PC-3 (cell line): ENCODE measurements at regions not wholly inside any gene's neighbourhood (a gene's known extent, or its start where the extent isn't known, plus 50 kb on each side); places are given as distances from the start of the nearest gene placed in this dataset.

Experiments used
- ATAC-seq: fragments of 200-7000 bp; cut with Tn5 transposase; 2 replicates; pipeline ENCODE4 v1.9.1; 2020; ENCODE audit warnings: mild to moderate bottlenecking, moderate library complexity
- BruUV-seq: library from RNA; stranded (reverse); fragments of 400-500 nt; replicated peaks from 2 replicates; lab custom pipeline; 2021; lab: Mats Ljungman, UMichigan
- CTCF ChIA-PET: fragments of 300-600 bp; sonication (Branson Sonifier 250); formaldehyde crosslinking; loops from one replicate; lab custom pipeline; 2022; ENCODE audit warnings: antibody characterized with exemption; lab: Charles Lee
- POLR2A ChIA-PET: fragments of 300-600 bp; sonication (Branson Sonifier 250); formaldehyde crosslinking; loops from one replicate; lab custom pipeline; 2022; ENCODE audit warnings: antibody characterized with exemption; ENCODE audit not compliant: unreplicated experiment; lab: Charles Lee
- DNase-seq: peaks from one replicate; pipeline ENCODE4 v3.0.0-alpha.2; 2015
- H2AFZ ChIP-seq: fragments of 300-600 bp; sonication (generic); 2 replicates; pipeline ENCODE4 v1.6.0; 2016; ENCODE audit warnings: antibody characterized with exemption, low read length
- H3F3A ChIP-seq: fragments of 300-600 bp; sonication (generic); one replicate; pipeline ENCODE4 v1.6.0; 2017; ENCODE audit warnings: antibody characterized with exemption, low read length, control low read depth, mild to moderate bottlenecking; ENCODE audit not compliant: unreplicated experiment
- H3K27ac ChIP-seq: fragments of 300-600 bp; sonication (generic); 2 replicates; pipeline ENCODE4 v1.5.1; 2016; ENCODE audit warnings: mild to moderate bottlenecking, low read length
- H3K27me3 ChIP-seq: fragments of 300-600 bp; sonication (generic); 2 replicates; pipeline ENCODE4 v1.6.1; 2016; ENCODE audit warnings: low read length, mixed read lengths
- H3K36me3 ChIP-seq: fragments of 300-600 bp; sonication (generic); 2 replicates; pipeline ENCODE4 v1.6.1; 2016; ENCODE audit warnings: low read depth, mixed run types, low read length, mixed read lengths
- H3K4me1 ChIP-seq: fragments of 300-600 bp; sonication (generic); 2 replicates; pipeline ENCODE4 v1.5.1; 2016; ENCODE audit warnings: low read length; ENCODE audit not compliant: insufficient read depth
- H3K4me2 ChIP-seq: fragments of 300-600 bp; sonication (generic); 2 replicates; pipeline ENCODE4 v1.6.0; 2016; ENCODE audit warnings: low read length
- H3K4me3 ChIP-seq: fragments of 300-600 bp; sonication (generic); 2 replicates; pipeline ENCODE4 v1.5.1; 2016; ENCODE audit warnings: mild to moderate bottlenecking, low read length, mixed read lengths
- H3K79me2 ChIP-seq: fragments of 300-600 bp; sonication (generic); 2 replicates; pipeline ENCODE4 v1.6.1; 2017; ENCODE audit warnings: low read length, mixed read lengths
- H3K9ac ChIP-seq: fragments of 300-600 bp; sonication (generic); 2 replicates; pipeline ENCODE4 v1.6.0; 2016; ENCODE audit warnings: mild to moderate bottlenecking, low read length
- H3K9me2 ChIP-seq: fragments of 300-600 bp; sonication (generic); replicated peaks from 2 replicates; pipeline ENCODE4 v1.6.1; 2016; ENCODE audit warnings: mixed run types, low read length, mixed read lengths
- H3K9me3 ChIP-seq: fragments of 300-600 bp; sonication (generic); 2 replicates; pipeline ENCODE4 v1.6.1; 2016; ENCODE audit warnings: low read length, mixed read lengths
- H4K20me1 ChIP-seq: fragments of 300-600 bp; sonication (generic); 2 replicates; pipeline ENCODE4 v1.6.1; 2016; ENCODE audit warnings: low read length, mixed read lengths
- EZH2 ChIP-seq: fragments of 300-600 bp; sonication (generic); IDR thresholded peaks from one replicate; pipeline ENCODE4 v1.6.1; 2017; ENCODE audit warnings: antibody characterized with exemption, mild to moderate bottlenecking, low read length; ENCODE audit not compliant: unreplicated experiment
- EZH2phosphoT487 ChIP-seq: fragments of 300-600 bp; sonication (generic); IDR thresholded peaks from 2 replicates; pipeline ENCODE4 v1.6.1; 2018; ENCODE audit warnings: mild to moderate bottlenecking, antibody characterized with exemption, low read length, borderline replicate concordance
- intact Hi-C: fragments of 100-400 bp; cut with micrococcal nuclease; formaldehyde crosslinking; loops from 2 replicates; pipeline ENCODE4 v1.9.0; 2023
- TF ChIP-seq, protein P1 (sequence below): fragments of 300-600 bp; sonication (generic); conservative IDR thresholded peaks from 2 replicates; pipeline ENCODE4 v1.5.1; 2017; ENCODE audit warnings: antibody characterized with exemption, low read depth, mild to moderate bottlenecking, low read length

DNA sequence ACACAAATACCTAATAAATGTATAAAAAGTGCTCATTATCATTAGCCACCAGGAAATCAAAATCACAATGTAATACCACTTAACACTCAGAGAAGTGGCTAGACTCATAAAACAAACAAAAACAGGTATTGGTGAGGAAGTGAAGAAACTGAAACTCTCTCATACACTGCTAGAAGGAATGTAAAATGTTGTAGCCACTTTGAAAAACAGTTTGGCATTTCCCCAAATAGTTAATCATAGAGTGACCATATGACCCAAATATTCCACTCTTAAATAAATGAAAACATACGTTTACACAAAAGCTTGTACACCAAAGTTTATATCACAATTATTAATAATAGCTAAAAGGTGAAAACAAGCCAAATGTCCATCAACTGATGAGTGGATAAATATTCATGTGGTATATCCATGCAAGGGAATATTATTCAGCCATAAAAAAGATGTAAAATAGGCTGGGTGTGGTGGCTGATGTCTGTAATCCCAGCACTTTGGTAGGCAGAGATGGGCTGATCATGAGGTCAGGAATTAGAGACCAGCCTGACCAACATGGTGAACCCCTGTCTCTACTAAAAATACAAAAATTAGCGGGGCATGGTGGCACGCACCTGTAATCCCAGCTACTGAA, 86.2 kb upstream of the COL5A2 start:
- H3F3A ChIP-seq: no peaks in the 10 kb centered on the region
- no peak overlapping the region for H3K4me2 ChIP-seq
- no peaks in the 10 kb centered on the region for H3K9me2 ChIP-seq
- POLR2A ChIA-PET: no interaction called here
- H4K20me1 ChIP-seq: no peaks in the 10 kb centered on the region
- H3K9ac ChIP-seq: no peak overlapping the region
- intact Hi-C loops: no loop called here
- H3K4me1 ChIP-seq: peaks cover 25% of the 10 kb centered on the region
- no peaks in the 10 kb centered on the region for H3K79me2 ChIP-seq
- no peak overlapping the region for H2AFZ ChIP-seq
- BruUV-seq: no TSS peak
- H3K36me3 ChIP-seq: no peaks in the 10 kb centered on the region
- DNase-seq (peak; percentile 72), ATAC-seq (no peak)
- CTCF ChIA-PET: no interaction called here
- no peak overlapping the region for H3K4me3 ChIP-seq
- H3K27me3 ChIP-seq: no peaks in the 10 kb centered on the region
- no peak overlapping the region for H3K27ac ChIP-seq
- TF ChIP-seq, protein P1, sequence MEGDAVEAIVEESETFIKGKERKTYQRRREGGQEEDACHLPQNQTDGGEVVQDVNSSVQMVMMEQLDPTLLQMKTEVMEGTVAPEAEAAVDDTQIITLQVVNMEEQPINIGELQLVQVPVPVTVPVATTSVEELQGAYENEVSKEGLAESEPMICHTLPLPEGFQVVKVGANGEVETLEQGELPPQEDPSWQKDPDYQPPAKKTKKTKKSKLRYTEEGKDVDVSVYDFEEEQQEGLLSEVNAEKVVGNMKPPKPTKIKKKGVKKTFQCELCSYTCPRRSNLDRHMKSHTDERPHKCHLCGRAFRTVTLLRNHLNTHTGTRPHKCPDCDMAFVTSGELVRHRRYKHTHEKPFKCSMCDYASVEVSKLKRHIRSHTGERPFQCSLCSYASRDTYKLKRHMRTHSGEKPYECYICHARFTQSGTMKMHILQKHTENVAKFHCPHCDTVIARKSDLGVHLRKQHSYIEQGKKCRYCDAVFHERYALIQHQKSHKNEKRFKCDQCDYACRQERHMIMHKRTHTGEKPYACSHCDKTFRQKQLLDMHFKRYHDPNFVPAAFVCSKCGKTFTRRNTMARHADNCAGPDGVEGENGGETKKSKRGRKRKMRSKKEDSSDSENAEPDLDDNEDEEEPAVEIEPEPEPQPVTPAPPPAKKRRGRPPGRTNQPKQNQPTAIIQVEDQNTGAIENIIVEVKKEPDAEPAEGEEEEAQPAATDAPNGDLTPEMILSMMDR: no peak
- no peak for TF ChIP-seq EZH2
- TF ChIP-seq EZH2phosphoT487: no peak
- no peaks in the 10 kb centered on the region for H3K9me3 ChIP-seq

DNA sequence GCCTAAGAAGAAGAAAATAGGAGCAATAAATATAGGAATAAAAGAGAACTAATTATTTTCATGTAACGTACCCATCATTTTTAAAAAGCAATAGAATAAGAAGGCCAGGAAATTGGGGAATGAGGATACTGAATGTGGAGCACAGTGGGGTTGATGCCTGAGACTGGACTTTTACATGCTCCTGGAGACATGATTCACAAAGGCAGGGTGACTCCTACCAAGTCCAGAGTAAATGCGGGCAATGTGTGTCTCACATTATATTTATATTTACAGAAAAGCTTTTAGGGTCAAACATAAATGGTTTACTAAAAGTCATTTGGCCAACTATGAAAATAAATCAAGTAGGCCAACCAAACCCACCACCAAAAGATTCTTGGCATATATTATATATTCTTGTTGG, 87.9 kb upstream of the COL5A2 start:
- H3K27ac ChIP-seq: 0 out of 2 replicates have a peak overlapping the region, but pooled peaks have one; percentile 23
- ChIA-PET CTCF (no interaction called here), POLR2A (no interaction called here)
- peaks cover 11% of the 10 kb centered on the region; the same call in 1 of the 2 replicates for H3K4me1 ChIP-seq
- BruUV-seq: no TSS peak
- no peaks in the 10 kb centered on the region for H3K9me3 ChIP-seq
- intact Hi-C loops: no loop called here
- H2AFZ ChIP-seq: no peak overlapping the region
- H3F3A ChIP-seq: no peaks in the 10 kb centered on the region
- no peak overlapping the region for H3K9ac ChIP-seq
- no peaks in the 10 kb centered on the region for H3K36me3 ChIP-seq
- no peaks in the 10 kb centered on the region for H3K9me2 ChIP-seq
- TF ChIP-seq EZH2phosphoT487 (no peak), EZH2 (no peak)
- TF ChIP-seq, protein P1: no peak
- ATAC-seq (peak; percentile 46; the same call in 1 of the 2 replicates), DNase-seq (no peak)
- H3K27me3 ChIP-seq: no peaks in the 10 kb centered on the region
- no peak overlapping the region for H3K4me3 ChIP-seq
- no peaks in the 10 kb centered on the region for H4K20me1 ChIP-seq
- no peaks in the 10 kb centered on the region for H3K79me2 ChIP-seq
- H3K4me2 ChIP-seq: no peak overlapping the region

DNA sequence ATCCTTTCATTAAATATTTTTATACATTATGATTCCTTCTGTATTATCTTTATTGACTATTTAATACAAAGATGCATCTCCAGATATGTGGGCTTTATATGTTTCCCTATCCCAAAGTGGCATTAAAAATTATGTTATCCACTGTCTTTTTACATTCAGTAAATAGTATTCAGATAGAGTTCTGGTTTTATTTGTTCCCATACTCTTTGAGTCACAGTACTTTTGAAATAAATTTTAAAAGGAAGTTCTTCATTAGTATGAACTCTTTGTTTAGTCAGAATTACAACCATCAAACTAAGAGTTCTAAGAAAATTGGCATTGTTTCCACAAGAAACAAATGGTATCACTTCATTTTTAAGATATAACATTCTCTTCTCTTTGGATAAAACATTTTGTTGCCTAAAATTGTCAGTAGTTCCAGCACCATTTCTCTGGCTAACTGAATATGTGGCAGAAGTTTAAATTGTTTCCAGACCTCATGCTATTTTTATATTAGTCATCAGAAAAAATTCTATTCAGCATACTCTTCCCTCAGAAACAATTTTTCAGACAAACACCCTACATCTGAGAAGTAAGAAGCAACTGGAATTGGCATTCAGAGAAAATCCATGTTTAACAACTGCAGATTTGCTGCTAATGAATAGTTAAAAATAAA, 88.5 kb upstream of the COL5A2 start:
- Histone ChIP-seq H3K36me3 (no peaks in the 10 kb centered on the region), H3K79me2 (no peaks in the 10 kb centered on the region), H3K9me2 (no peaks in the 10 kb centered on the region), H3K27ac (peak overlapping the region; percentile 23; the same call in 1 of the 2 replicates), H3F3A (no peaks in the 10 kb centered on the region), H3K27me3 (no peaks in the 10 kb centered on the region), H3K4me1 (peaks cover 11% of the 10 kb centered on the region; the same call in 1 of the 2 replicates), H3K9ac (no peak overlapping the region), H4K20me1 (no peaks in the 10 kb centered on the region), H3K4me2 (no peak overlapping the region; the same call in 1 of the 2 replicates), H3K4me3 (no peak overlapping the region), H3K9me3 (no peaks in the 10 kb centered on the region), H2AFZ (no peak overlapping the region)
- TF ChIP-seq, protein P1: no peak
- TF ChIP-seq EZH2phosphoT487: no peak
- TF ChIP-seq EZH2: no peak
- ChIA-PET CTCF (no interaction called here), POLR2A (no interaction called here)
- intact Hi-C loops: no loop called here
- peak; percentile 20 for DNase-seq
- no TSS peak for BruUV-seq
- peak; percentile 53 for ATAC-seq
